MCF 10A (cell line): ENCODE measurements at regions not wholly inside any gene's neighbourhood (a gene's known extent, or its start where the extent isn't known, plus 50 kb on each side); places are given as distances from the start of the nearest gene placed in this dataset.

Source experiments
- BruUV-seq: library from RNA; stranded (reverse); fragments of 400-500 nt; replicated peaks from 2 replicates; lab custom pipeline; 2021; lab: Mats Ljungman, UMichigan
- CTCF ChIA-PET: fragments of 300-600 bp; sonication (Branson Sonifier 250); formaldehyde crosslinking; extraction: SDS; loops from one replicate; lab custom pipeline; 2021; ENCODE audit warnings: antibody characterized with exemption, inconsistent platforms; lab: Yijun Ruan, JAX
- POLR2A ChIA-PET: fragments of 300-600, 350-650 bp; sonication (Branson Sonifier 250); formaldehyde crosslinking; extraction: SDS; loops from one replicate; lab custom pipeline; 2020; ENCODE audit warnings: antibody characterized with exemption, inconsistent platforms; lab: Yijun Ruan, JAX
- DNase-seq: peaks from one replicate; pipeline ENCODE4 v3.0.0-alpha.2; 2018; ENCODE audit not compliant: unreplicated experiment
- H3K27ac Mint-ChIP-seq: one replicate; pipeline ENCODE4 v1.8.0; 2022; ENCODE audit warnings: mild to moderate bottlenecking, low read depth, mixed read lengths; ENCODE audit not compliant: unreplicated experiment
- H3K27me3 Mint-ChIP-seq: one replicate; pipeline ENCODE4 v1.8.0; 2022; ENCODE audit warnings: mixed read lengths; ENCODE audit not compliant: insufficient read depth, unreplicated experiment
- H3K36me3 Mint-ChIP-seq: one replicate; pipeline ENCODE4 v1.8.0; 2022; ENCODE audit warnings: mild to moderate bottlenecking, moderate library complexity, mixed read lengths; ENCODE audit not compliant: insufficient read depth, unreplicated experiment
- H3K4me1 Mint-ChIP-seq: one replicate; pipeline ENCODE4 v1.8.0; 2022; ENCODE audit warnings: mixed read lengths; ENCODE audit not compliant: insufficient read depth, unreplicated experiment
- H3K4me3 Mint-ChIP-seq: one replicate; pipeline ENCODE4 v1.8.0; 2022; ENCODE audit warnings: mild to moderate bottlenecking, moderate library complexity, mixed read lengths; ENCODE audit not compliant: unreplicated experiment
- H3K9me3 Mint-ChIP-seq: one replicate; pipeline ENCODE4 v1.8.0; 2022; ENCODE audit warnings: mixed read lengths; ENCODE audit not compliant: unreplicated experiment
- CTCF ChIP-seq: fragments of 200-600 bp; IDR thresholded peaks from one replicate; pipeline ENCODE4 v1.8.0; 2022; ENCODE audit warnings: antibody characterized with exemption, mild to moderate bottlenecking; ENCODE audit not compliant: unreplicated experiment
- intact Hi-C: fragments of 100-400 bp; cut with micrococcal nuclease; formaldehyde crosslinking; loops from 2 replicates; pipeline ENCODE4 v1.14.1; 2022

- ChIA-PET POLR2A (interaction anchor here (0.7 kb wide), 1 partner anchor 46 kb away, joined by 3 read pairs; no protein-coding TSS in a partner anchor), CTCF (interaction anchor here (1.7 kb wide), 1 partner anchor 57 kb away, joined by 5 read pairs; no protein-coding TSS in a partner anchor)
- peaks cover 23% of the 10 kb centered on the region for H3K4me1 Mint-ChIP-seq
- no peak for DNase-seq
- no peaks in the 10 kb centered on the region for H3K27me3 Mint-ChIP-seq
- intact Hi-C loops, result no loop called here
- no TSS peak for BruUV-seq
- no peaks in the 10 kb centered on the region for H3K36me3 Mint-ChIP-seq
- H3K4me3 Mint-ChIP-seq, result no peak overlapping the region
- peaks cover 16% of the 10 kb centered on the region for H3K9me3 Mint-ChIP-seq
- TF ChIP-seq CTCF, result no peak
- H3K27ac Mint-ChIP-seq, result no peak overlapping the region
Measured at GRCh38 chr1:94745742-94746141, 74.4 kb upstream of the SLC44A3 start.

- Mint-ChIP-seq H3K4me1 (peaks cover 40% of the 10 kb centered on the region), H3K4me3 (no peak overlapping the region), H3K27ac (peak overlapping the region; percentile 58), H3K36me3 (no peaks in the 10 kb centered on the region), H3K27me3 (no peaks in the 10 kb centered on the region), H3K9me3 (peaks cover 2% of the 10 kb centered on the region)
- CTCF ChIA-PET, result interaction anchor here (0.6 to 0.9 kb wide), 2 partner anchors 10 to 32 kb away, joined by 3 read pairs; no protein-coding TSS in a partner anchor
- TF ChIP-seq CTCF, result no peak
- DNase-seq, result no peak
- no TSS peak for BruUV-seq
- POLR2A ChIA-PET, result interaction anchor here (0.8 to 1.4 kb wide), 3 partner anchors 8 to 30 kb away, joined by 3 to 4 read pairs (median 4); no protein-coding TSS in a partner anchor
- intact Hi-C loops, result loop anchor here (5.0 kb wide), 1 partner anchor 58 kb away; no protein-coding TSS in a partner anchor
Measured at GRCh38 chr1:94743862-94744261, 76.3 kb upstream of the SLC44A3 start.

GRCh38 chr1:94741996-94742395, 78.2 kb upstream of the SLC44A3 start:
- Mint-ChIP-seq H3K4me3 (no peak overlapping the region), H3K4me1 (peaks cover 56% of the 10 kb centered on the region), H3K27ac (no peak overlapping the region), H3K36me3 (peaks cover 3% of the 10 kb centered on the region), H3K9me3 (no peaks in the 10 kb centered on the region), H3K27me3 (no peaks in the 10 kb centered on the region)
- DNase-seq, result no peak
- POLR2A ChIA-PET, result interaction anchor here (0.6 kb wide), 1 partner anchor 29 kb away, joined by 3 read pairs; no protein-coding TSS in a partner anchor
- intact Hi-C loops, result loop anchor here (1.0 to 5.0 kb wide), 3 partner anchors 60 to 202 kb away; no protein-coding TSS in a partner anchor
- no TSS peak for BruUV-seq
- no peak for TF ChIP-seq CTCF
- CTCF ChIA-PET, result interaction anchor here (0.7 to 1.3 kb wide), 5 partner anchors 28 to 212 kb away, joined by 3 read pairs; no protein-coding TSS in a partner anchor

- Mint-ChIP-seq H3K4me1 (peaks cover 61% of the 10 kb centered on the region), H3K36me3 (peaks cover 4% of the 10 kb centered on the region), H3K27me3 (no peaks in the 10 kb centered on the region), H3K9me3 (no peaks in the 10 kb centered on the region), H3K4me3 (no peak overlapping the region), H3K27ac (peak overlapping the region; percentile 61)
- DNase-seq, result peak; percentile 32
- ChIA-PET CTCF (interaction anchor here (0.7 to 1.3 kb wide), 4 partner anchors 28 to 211 kb away, joined by 3 read pairs; no protein-coding TSS in a partner anchor), POLR2A (interaction anchor here (0.6 kb wide), 1 partner anchor 29 kb away, joined by 3 read pairs; no protein-coding TSS in a partner anchor)
- peak; percentile 40 for TF ChIP-seq CTCF
- BruUV-seq, result no TSS peak
- intact Hi-C loops, result loop anchor here (1.0 to 5.0 kb wide), 3 partner anchors 61 to 201 kb away; no protein-coding TSS in a partner anchor
Measured at GRCh38 chr1:94741510-94741909, 78.6 kb upstream of the SLC44A3 start.
